AG10803 (cell line): ENCODE measurements at regions not wholly inside any gene's neighbourhood (a gene's known extent, or its start where the extent isn't known, plus 50 kb on each side); places are given as distances from the start of the nearest gene placed in this dataset.
A peak's percentile ranks its signal among the peaks of the same experiment; 100 is the strongest.
"Not testable (repeated sequence)": the region's sequence is repeated elsewhere in the genome, so short reads cannot be mapped to it uniquely, and the experiment has no call there.

Experiments used
- DNase-seq: peaks from one replicate; pipeline ENCODE4 v3.0.0; 2010; ENCODE audit warnings: low read depth
- H3K4me3 ChIP-seq: 2 replicates; pipeline ENCODE4 v1.5.1; 2011; ENCODE audit warnings: mild to moderate bottlenecking, low read length, control low read depth
- CTCF ChIP-seq: conservative IDR thresholded peaks from 2 replicates; pipeline ENCODE4 v1.5.1; 2011; ENCODE audit warnings: mild to moderate bottlenecking, low read length, control low read depth, inconsistent platforms

DNA sequence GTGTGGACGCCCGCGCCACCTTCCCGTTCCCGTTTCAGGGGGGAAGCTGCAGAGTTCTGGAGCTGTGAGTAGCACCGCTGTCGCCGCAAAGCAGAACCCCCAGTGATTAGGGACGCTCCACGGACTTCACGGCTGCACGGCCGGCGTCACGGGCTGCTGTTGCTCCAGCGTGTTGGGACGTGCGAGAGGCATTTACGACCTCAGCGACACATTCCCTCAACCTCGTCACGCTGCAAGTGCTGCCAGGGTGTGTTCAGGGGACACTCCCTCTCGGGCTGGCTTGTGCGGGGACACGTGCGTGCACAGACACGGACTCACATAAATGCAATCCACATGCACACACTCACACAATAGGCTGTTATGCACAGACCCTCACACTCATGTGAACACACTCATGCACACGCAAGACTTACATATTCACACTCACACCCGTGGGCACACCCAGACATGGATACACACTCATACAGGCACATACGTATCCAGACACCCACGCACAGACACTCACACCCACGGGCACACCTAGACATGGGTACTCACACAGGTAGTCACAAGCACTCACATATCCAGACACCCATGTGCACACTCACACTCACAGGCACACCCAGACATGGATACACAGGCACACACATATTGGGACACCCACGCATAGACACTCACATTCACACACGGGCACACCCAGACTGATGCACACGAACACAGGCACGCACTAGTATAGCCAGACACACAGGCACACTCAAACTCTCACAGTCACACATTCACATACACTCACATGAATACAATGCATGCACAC lies 198.0 kb upstream of the ZNF469 start:
- H3K4me3 ChIP-seq = peak overlapping the region; percentile 36
- DNase-seq = peak; percentile 13

- not testable (repeated sequence) for DNase-seq
- H3K4me3 ChIP-seq = peak overlapping the region; percentile 33
These were observed 197.4 kb upstream of the ZNF469 start for GRCh38 chr16:88185406-88185805.

GRCh38 chr16:88185976-88186888 lies 196.5 kb upstream of the ZNF469 start:
- DNase-seq = peak; percentile 60
- H3K4me3 ChIP-seq = peak overlapping the region; percentile 33

DNA sequence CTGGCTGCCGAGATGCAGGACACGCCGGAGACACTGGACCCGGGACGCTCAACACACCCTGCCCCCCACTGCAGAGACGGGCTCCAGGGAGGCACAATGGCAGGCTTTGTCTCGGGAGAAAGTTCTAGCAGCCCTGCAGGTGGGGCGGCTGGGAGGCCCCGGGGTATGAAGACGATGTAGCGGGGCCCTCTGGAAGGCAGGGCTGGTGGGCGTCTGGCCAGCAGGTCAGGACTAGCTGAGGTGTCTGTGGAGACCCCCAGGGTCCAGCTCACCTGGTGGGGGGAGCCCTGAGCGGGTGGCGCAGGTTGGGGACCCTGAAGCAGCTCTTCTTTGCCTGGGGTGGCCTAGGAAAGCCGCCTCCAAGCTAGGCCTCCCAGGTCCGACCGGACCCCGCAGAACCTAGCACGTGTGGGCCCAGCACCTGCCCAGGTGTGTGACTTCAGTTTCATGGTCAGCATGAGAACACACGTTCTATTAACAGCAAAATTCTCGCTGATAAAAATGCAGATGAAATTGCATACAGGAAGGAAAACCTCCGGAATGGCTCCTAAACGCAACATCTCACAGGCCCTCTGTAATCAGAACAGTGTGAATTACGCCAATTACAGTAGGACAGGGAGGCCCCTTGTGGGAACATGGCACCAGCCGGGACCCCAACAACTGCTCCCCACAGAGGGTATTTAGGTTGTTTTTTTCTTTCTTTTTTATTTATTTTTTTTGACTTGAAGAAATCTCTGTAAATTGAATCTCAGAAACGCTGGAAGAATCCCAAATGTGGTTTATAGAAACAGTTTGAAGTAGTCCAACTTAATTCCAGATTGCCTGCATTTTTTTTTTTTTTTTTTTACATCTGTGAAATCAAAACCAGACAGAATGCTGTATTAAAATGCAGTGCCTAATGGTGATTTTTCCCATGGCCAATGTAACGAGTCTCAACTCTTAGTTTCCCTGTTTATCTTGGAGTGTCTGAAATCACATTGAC lies 195.6 kb upstream of the ZNF469 start:
- DNase-seq = peak; percentile 76

GRCh38 chr16:88188171-88188895 lies 194.4 kb upstream of the ZNF469 start:
- not testable (repeated sequence) for H3K4me3 ChIP-seq, DNase-seq

More for the DNA sequence above, 195.6 kb upstream of the ZNF469 start:
- not testable (repeated sequence) for H3K4me3 ChIP-seq

GRCh38 chr16:88190592-88191095 lies 192.1 kb upstream of the ZNF469 start:
- not testable (repeated sequence) for DNase-seq, H3K4me3 ChIP-seq

DNA sequence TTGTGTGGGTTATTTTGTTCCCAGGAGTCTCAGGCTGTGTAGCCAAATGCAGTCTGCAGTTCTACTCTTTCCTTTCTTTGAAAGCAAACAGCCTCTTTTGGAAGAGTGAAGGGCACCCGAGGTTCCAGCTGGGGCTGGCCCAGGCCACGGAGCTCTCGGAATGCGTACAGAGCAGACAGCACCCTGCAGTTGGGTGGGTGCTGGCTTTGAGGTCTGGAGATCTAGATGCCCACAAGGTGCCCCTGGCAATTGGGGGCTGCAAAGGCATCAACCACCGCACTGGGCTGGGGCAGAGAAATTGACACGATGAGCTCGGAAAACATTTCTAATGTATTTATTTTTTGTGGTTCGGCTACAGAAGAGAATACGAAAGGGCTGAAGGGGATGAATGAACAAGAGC lies 191.6 kb upstream of the ZNF469 start:
- not testable (repeated sequence) for DNase-seq, H3K4me3 ChIP-seq

DNA sequence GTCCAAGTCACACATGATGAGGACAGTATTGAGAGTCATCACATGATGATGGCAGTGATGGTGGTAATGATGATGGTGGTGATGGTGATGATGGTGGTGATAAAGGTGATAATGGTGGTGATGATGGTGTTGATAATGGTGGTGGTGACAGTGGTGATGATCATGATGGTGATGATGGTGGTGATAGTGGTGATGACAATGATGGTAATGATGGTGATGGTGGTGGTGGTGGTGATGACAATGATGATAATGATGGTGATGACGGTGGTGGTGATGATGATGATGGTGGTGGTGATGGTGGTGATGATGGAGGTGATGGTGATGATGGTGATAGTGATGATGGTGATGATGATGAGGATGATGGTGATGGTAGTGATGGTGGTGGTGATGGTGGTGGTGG lies 190.2 kb upstream of the ZNF469 start:
- TF ChIP-seq CTCF = no peak
- no peak for DNase-seq
- no peak overlapping the region for H3K4me3 ChIP-seq

- DNase-seq = peak; percentile 76
- not testable (repeated sequence) for H3K4me3 ChIP-seq
- TF ChIP-seq CTCF = peak; percentile 63
These were observed 188.9 kb upstream of the ZNF469 start for GRCh38 chr16:88193706-88194396.
